Keratinocyte (primary cell): ENCODE measurements at regions not wholly inside any gene's neighbourhood (a gene's known extent, or its start where the extent isn't known, plus 50 kb on each side); places are given as distances from the start of the nearest gene placed in this dataset.

Source experiments
- DNase-seq: peaks from one replicate; pipeline ENCODE4 v3.0.0-alpha.2; 2011; ENCODE audit warnings: low read depth, missing footprints, low spot score
- FAIRE-seq: peaks from 2 replicates; lab custom pipeline; 2011; peaks lifted over from hg19 to GRCh38; lab: Jason Lieb, UNC
- H2AFZ ChIP-seq: 2 replicates; pipeline ENCODE4 v1.6.0; 2012; ENCODE audit warnings: low read length, control low read depth, inconsistent platforms; ENCODE audit not compliant: control insufficient read depth
- H3K27ac ChIP-seq: 2 replicates; pipeline ENCODE4 v1.5.1; 2011; ENCODE audit warnings: low read length; ENCODE audit not compliant: control insufficient read depth, insufficient read depth
- H3K27me3 ChIP-seq: 3 replicates; pipeline ENCODE4 v1.6.0; 2011; ENCODE audit warnings: low read length; ENCODE audit not compliant: control insufficient read depth, insufficient read depth; ENCODE audit errors: extremely low read depth
- H3K36me3 ChIP-seq, 2 experiments: 2 replicates in 1 of 2; 3 replicates in 1 of 2; pipeline ENCODE4 v1.5.1; 2011; ENCODE audit warnings: low read length in 2 of 2, mild to moderate bottlenecking in 1 of 2; ENCODE audit not compliant: control insufficient read depth in 2 of 2, insufficient read depth in 2 of 2; ENCODE audit errors: extremely low read depth in 1 of 2
- H3K4me1 ChIP-seq: 3 replicates; pipeline ENCODE4 v1.5.1; 2011; ENCODE audit warnings: low read length; ENCODE audit not compliant: control insufficient read depth, insufficient read depth; ENCODE audit errors: extremely low read depth
- H3K4me2 ChIP-seq: 3 replicates; pipeline ENCODE4 v1.6.0; 2011; ENCODE audit warnings: low read depth, low read length; ENCODE audit not compliant: control insufficient read depth, insufficient read depth; ENCODE audit errors: extremely low read depth
- H3K4me3 ChIP-seq, 3 experiments: fragments of 200-600 bp in 1 of 3; sonication (generic) in 1 of 3; 2 replicates in 2 of 3; 3 replicates in 1 of 3; pipeline ENCODE4 v1.5.1; 2011 to 2016; ENCODE audit warnings: low read length in 3 of 3, mild to moderate bottlenecking in 3 of 3, control low read depth in 2 of 3, inconsistent platforms in 1 of 3, low read depth in 1 of 3, mixed read lengths in 1 of 3, mixed run types in 1 of 3, moderate library complexity in 1 of 3; ENCODE audit not compliant: control insufficient read depth in 2 of 3, insufficient read depth in 2 of 3; ENCODE audit errors: extremely low read depth in 1 of 3
- H3K79me2 ChIP-seq: 2 replicates; pipeline ENCODE4 v1.6.0; 2012; ENCODE audit warnings: low read length; ENCODE audit not compliant: control insufficient read depth, insufficient read depth
- H3K9ac ChIP-seq: 3 replicates; pipeline ENCODE4 v1.6.0; 2011; ENCODE audit warnings: low read length; ENCODE audit not compliant: control insufficient read depth, insufficient read depth; ENCODE audit errors: extremely low read depth
- H3K9me1 ChIP-seq: 3 replicates; pipeline ENCODE4 v1.6.0; 2011; ENCODE audit warnings: low read length; ENCODE audit not compliant: control insufficient read depth, insufficient read depth; ENCODE audit errors: extremely low read depth
- H3K9me3 ChIP-seq: 2 replicates; pipeline ENCODE4 v1.5.1; 2012; ENCODE audit warnings: low read depth, low read length; ENCODE audit not compliant: control insufficient read depth
- H4K20me1 ChIP-seq: 3 replicates; pipeline ENCODE4 v1.6.0; 2011; ENCODE audit warnings: low read length; ENCODE audit not compliant: control insufficient read depth, insufficient read depth; ENCODE audit errors: extremely low read depth
- EZH2 ChIP-seq: IDR thresholded peaks from one replicate; pipeline ENCODE4 v1.6.1; 2012; ENCODE audit warnings: inconsistent platforms, mild to moderate bottlenecking, low read length, moderate library complexity
- dilution Hi-C: fragments of 300-500 bp; cut with MboI; formaldehyde crosslinking; loops from one replicate; pipeline ENCODE4 v1.7.0; 2020; ENCODE audit warnings: low sequenced_read_pairs; ENCODE audit not compliant: extremely low pct_ligation_motif_present
- TF ChIP-seq, protein P1 (sequence below), 3 experiments: IDR thresholded peaks in 1 of 3; conservative IDR thresholded peaks in 1 of 3; optimal IDR thresholded peaks in 1 of 3; 2 replicates in 2 of 3; 3 replicates in 1 of 3; pipeline versions ENCODE3 to v1.5.1; 2011; ENCODE audit warnings: low read length in 3 of 3, mild to moderate bottlenecking in 3 of 3, moderate library complexity in 2 of 3, control low read depth in 1 of 3, inconsistent platforms in 1 of 3; ENCODE audit not compliant: insufficient read depth in 2 of 3; ENCODE audit errors: extremely low read depth in 1 of 3

DNA sequence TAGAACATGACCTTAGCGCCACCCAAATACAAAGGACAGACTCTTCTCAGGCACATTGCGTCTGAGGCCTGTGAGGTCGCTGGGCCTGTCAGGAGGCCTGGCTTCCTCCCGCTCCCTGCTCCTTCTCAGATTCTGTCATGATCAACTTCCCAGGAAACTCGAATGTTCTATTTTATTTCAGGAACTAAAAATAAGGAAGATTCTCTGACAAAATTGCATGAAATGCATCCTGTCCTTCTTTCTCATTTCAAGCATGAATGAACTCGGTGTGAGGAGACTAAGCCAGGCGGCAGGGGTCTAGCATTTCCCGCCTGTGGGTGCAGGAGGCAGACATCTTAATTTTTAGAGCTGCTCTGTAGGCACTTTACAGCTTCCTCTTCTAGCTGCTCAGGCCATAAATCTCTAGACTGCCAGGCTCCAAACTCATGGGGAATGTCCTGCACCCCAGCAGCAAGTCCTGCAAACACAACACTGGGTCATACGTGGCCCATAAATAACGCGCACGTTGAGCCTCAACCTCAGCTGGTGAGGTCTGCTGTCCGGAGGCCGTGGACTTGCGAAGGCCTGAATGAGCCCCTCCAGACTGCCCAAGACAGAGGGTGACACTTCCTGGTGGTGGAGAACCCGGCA is 109.7 kb upstream of the ZNF236 start:
- Histone ChIP-seq H3K4me2 (no peak overlapping the region), H3K4me3 (no peak overlapping the region), H4K20me1 (no peaks in the 10 kb centered on the region), H3K27me3 (no peaks in the 10 kb centered on the region), H2AFZ (no peak overlapping the region), H3K9ac (no peak overlapping the region), H3K79me2 (no peaks in the 10 kb centered on the region), H3K36me3 (no peaks in the 10 kb centered on the region), H3K9me1 (no peaks in the 10 kb centered on the region), H3K27ac (no peak overlapping the region), H3K9me3 (no peaks in the 10 kb centered on the region), H3K4me1 (no peaks in the 10 kb centered on the region)
- FAIRE-seq: no peak
- dilution Hi-C loops: no loop called here
- DNase-seq: no peak
- TF ChIP-seq, protein P1, sequence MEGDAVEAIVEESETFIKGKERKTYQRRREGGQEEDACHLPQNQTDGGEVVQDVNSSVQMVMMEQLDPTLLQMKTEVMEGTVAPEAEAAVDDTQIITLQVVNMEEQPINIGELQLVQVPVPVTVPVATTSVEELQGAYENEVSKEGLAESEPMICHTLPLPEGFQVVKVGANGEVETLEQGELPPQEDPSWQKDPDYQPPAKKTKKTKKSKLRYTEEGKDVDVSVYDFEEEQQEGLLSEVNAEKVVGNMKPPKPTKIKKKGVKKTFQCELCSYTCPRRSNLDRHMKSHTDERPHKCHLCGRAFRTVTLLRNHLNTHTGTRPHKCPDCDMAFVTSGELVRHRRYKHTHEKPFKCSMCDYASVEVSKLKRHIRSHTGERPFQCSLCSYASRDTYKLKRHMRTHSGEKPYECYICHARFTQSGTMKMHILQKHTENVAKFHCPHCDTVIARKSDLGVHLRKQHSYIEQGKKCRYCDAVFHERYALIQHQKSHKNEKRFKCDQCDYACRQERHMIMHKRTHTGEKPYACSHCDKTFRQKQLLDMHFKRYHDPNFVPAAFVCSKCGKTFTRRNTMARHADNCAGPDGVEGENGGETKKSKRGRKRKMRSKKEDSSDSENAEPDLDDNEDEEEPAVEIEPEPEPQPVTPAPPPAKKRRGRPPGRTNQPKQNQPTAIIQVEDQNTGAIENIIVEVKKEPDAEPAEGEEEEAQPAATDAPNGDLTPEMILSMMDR (optimal IDR thresholded peaks at IDR 0.05 in 1 of 3, IDR thresholded peaks at IDR 0.05 in 1 of 3, conservative IDR thresholded peaks at IDR 0.05 in 1 of 3; ENCODE audit: extremely low read depth in 1 of 3, insufficient read depth in 2 of 3, low read length in 3 of 3): no peak
- TF ChIP-seq EZH2: no peak

DNA sequence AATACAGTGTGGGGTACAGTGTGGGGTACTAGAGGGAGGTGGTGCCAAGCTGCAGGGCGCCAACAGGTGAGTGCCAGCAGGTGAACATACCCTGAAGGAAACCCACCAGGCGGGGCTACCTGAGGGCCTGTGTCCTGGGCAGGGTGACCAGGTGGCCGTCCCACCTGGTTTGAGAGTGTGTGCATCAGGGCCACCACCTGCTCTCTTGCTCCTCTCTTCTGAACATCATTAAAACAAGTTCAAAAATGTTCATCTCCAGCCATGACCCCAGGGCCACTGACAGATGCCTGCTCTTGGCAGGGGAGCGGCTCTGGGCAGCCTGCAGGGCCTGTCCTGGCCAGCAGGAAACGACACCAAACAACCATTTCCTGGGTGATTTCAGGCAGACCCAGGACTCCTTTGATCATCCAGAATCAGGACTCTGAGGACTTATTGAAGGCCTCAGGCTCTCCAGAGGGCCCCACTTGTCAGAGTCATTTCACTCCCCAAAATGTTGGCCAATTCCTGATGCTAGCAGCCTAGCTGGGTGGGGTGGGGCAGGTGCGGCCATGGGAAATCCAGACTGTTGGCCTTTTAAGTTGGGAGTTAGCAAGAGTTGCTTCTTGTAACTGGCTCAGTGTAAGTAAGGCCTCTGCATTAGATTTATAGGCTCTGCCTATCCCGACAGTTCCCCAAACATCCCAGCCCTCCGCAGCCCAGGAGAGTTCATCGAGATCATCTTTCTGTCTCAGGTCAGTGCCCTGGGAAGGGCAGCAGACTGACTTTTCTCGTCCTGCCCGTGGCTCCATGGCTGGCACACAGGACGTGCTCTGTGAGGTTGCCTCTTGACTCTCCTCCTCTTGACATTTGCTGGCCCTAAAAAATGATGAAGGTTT is 111.5 kb upstream of the ZNF236 start:
- Histone ChIP-seq H3K79me2 (no peaks in the 10 kb centered on the region), H3K36me3 (no peaks in the 10 kb centered on the region), H3K9me3 (no peaks in the 10 kb centered on the region), H3K9me1 (no peaks in the 10 kb centered on the region), H3K4me3 (no peak overlapping the region), H3K27ac (no peak overlapping the region), H4K20me1 (no peaks in the 10 kb centered on the region), H3K9ac (no peak overlapping the region), H3K4me2 (no peak overlapping the region), H3K4me1 (no peaks in the 10 kb centered on the region), H2AFZ (no peak overlapping the region), H3K27me3 (no peaks in the 10 kb centered on the region)
- DNase-seq: no peak
- no peak for FAIRE-seq
- dilution Hi-C loops: no loop called here
- TF ChIP-seq EZH2: no peak
- TF ChIP-seq, protein P1 (optimal IDR thresholded peaks at IDR 0.05 in 1 of 3, IDR thresholded peaks at IDR 0.05 in 1 of 3, conservative IDR thresholded peaks at IDR 0.05 in 1 of 3; ENCODE audit: extremely low read depth in 1 of 3, insufficient read depth in 2 of 3, low read length in 3 of 3): no peak
